ENCODE measurements at regions not wholly inside any gene's neighbourhood (a gene's known extent, or its start where the extent isn't known, plus 50 kb on each side); places are given as distances from the start of the nearest gene placed in this dataset.

- TF ChIP-seq, protein P1, sequence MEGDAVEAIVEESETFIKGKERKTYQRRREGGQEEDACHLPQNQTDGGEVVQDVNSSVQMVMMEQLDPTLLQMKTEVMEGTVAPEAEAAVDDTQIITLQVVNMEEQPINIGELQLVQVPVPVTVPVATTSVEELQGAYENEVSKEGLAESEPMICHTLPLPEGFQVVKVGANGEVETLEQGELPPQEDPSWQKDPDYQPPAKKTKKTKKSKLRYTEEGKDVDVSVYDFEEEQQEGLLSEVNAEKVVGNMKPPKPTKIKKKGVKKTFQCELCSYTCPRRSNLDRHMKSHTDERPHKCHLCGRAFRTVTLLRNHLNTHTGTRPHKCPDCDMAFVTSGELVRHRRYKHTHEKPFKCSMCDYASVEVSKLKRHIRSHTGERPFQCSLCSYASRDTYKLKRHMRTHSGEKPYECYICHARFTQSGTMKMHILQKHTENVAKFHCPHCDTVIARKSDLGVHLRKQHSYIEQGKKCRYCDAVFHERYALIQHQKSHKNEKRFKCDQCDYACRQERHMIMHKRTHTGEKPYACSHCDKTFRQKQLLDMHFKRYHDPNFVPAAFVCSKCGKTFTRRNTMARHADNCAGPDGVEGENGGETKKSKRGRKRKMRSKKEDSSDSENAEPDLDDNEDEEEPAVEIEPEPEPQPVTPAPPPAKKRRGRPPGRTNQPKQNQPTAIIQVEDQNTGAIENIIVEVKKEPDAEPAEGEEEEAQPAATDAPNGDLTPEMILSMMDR (IDR thresholded peaks at IDR 0.05; ENCODE audit: low read length, missing control alignments) = no peak
- H3K4me3 ChIP-seq (replicated peaks; ENCODE audit: low read depth, low read length) = no peak overlapping the region
- DNase-seq (ENCODE audit: low read depth) = peak; percentile 75
Observed at GRCh38 chr21:38913120-38913892, 107.6 kb downstream of the ETS2 start.

GRCh38 chr21:38912789-38913119, 107.0 kb downstream of the ETS2 start:
- no peak overlapping the region for H3K4me3 ChIP-seq (replicated peaks; ENCODE audit: low read depth, low read length)
- TF ChIP-seq, protein P1 (IDR thresholded peaks at IDR 0.05; ENCODE audit: low read length, missing control alignments) = no peak
- DNase-seq (ENCODE audit: low read depth) = no peak

GRCh38 chr21:38912102-38912629, 106.4 kb downstream of the ETS2 start:
- no peak for DNase-seq (ENCODE audit: low read depth)
- TF ChIP-seq, protein P1 (IDR thresholded peaks at IDR 0.05; ENCODE audit: low read length, missing control alignments) = no peak

GRCh38 chr21:38911484-38912101, 105.9 kb downstream of the ETS2 start:
- no peak for DNase-seq (ENCODE audit: low read depth)
- TF ChIP-seq, protein P1 (IDR thresholded peaks at IDR 0.05; ENCODE audit: low read length, missing control alignments) = no peak
- no peak overlapping the region for H3K4me3 ChIP-seq (replicated peaks; ENCODE audit: low read depth, low read length)

More at GRCh38 chr21:38912102-38912629, 106.4 kb downstream of the ETS2 start:
- no peak overlapping the region for H3K4me3 ChIP-seq (replicated peaks; ENCODE audit: low read depth, low read length)

GRCh38 chr21:38910390-38911067, 104.8 kb downstream of the ETS2 start:
- no peak for DNase-seq (ENCODE audit: low read depth)

DNA sequence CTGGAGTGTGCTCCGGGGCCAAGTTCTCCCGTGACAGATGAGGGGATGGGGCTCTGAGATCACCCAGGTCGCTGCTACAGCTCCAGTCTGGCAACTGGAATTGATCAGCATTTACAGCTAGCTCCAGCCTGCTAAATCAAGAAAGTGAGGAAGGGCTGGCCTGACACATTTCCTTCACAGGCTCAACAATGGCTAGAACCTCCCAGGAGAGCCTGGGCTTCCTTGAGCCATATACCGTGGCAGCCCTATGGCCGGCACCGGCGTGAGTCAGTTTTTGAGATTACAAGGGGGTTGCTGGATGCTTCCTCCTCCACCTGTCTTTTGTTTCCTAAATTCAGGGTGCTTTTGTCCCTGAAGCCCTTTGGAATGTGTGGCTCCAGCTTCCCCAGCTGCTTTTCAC, 104.2 kb downstream of the ETS2 start:
- TF ChIP-seq, protein P1 (IDR thresholded peaks at IDR 0.05; ENCODE audit: low read length, missing control alignments) = no peak
- no peak for DNase-seq (ENCODE audit: low read depth)
- H3K4me3 ChIP-seq (replicated peaks; ENCODE audit: low read depth, low read length) = no peak overlapping the region

More at GRCh38 chr21:38910390-38911067, 104.8 kb downstream of the ETS2 start:
- TF ChIP-seq, protein P1 (IDR thresholded peaks at IDR 0.05; ENCODE audit: low read length, missing control alignments) = no peak
- H3K4me3 ChIP-seq (replicated peaks; ENCODE audit: low read depth, low read length) = no peak overlapping the region

Data from fibroblast of pulmonary artery (primary cell).